ENCODE measurements at regions not wholly inside any gene's neighbourhood (a gene's known extent, or its start where the extent isn't known, plus 50 kb on each side); places are given as distances from the start of the nearest gene placed in this dataset.

DNA sequence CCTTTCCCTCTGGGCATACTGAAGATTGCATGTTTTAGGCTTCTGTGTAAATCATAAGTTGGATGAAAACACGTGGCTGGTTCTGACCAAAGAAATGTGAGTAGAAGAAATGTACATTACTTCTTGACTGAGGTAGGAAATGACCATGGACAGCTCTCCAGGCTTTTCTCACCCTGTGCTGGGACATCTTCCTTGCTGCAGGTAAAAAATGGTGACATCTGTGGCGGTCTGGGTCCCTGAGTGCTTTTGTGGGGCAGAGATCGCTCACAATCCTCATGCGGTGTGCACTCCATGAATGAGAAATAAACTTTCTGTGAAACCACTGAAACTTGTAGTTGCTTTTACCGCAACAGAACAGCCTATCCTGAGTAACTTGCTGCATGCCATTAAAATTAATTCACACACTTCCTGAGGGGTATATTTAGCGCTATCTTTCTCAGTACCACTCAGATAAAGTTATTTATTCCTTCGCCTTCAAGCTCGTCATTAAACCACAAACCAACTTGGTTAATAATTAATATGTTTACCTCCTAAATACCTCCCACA is 730.4 kb downstream of the EFNA5 start:
- no peak for DNase-seq
- no peaks in the 10 kb centered on the region for H3K27me3 Mint-ChIP-seq
- H3K4me1 Mint-ChIP-seq = no peaks in the 10 kb centered on the region
- H3K27ac Mint-ChIP-seq = no peak overlapping the region
- H3K36me3 Mint-ChIP-seq (ENCODE audit: low read depth) = no peaks in the 10 kb centered on the region
- H3K9me3 ChIP-seq (ENCODE audit: control insufficient read depth, low read length, poor library complexity, severe bottlenecking) = no peaks in the 10 kb centered on the region
- ATAC-seq = no peak
- no peak overlapping the region for H3K4me3 Mint-ChIP-seq

DNA sequence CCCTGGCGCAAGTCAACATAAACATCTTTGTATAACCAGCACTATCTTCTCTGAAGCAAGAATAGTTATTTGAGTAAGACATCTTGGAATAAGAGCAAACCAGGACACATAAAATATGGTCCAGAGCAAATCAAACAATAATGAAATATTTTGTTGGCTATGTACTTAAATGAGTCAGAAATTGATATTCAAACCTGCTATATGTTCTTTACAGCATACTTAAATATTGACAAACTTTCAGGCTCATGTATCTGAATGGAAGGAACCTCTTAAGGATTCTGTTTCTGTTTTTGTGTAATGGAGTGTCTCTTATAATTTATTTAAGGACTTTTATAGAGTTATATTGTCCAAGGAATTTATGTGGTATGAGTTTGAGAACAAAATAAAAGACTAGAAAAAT is 747.3 kb downstream of the EFNA5 start:
- DNase-seq = no peak
- Mint-ChIP-seq H3K27me3 (no peaks in the 10 kb centered on the region), H3K4me1 (no peaks in the 10 kb centered on the region), H3K27ac (no peak overlapping the region), H3K4me3 (no peak overlapping the region), H3K36me3 (ENCODE audit: low read depth) (no peaks in the 10 kb centered on the region)
- no peak for ATAC-seq
- H3K9me3 ChIP-seq (ENCODE audit: control insufficient read depth, low read length, poor library complexity, severe bottlenecking) = no peaks in the 10 kb centered on the region

DNA sequence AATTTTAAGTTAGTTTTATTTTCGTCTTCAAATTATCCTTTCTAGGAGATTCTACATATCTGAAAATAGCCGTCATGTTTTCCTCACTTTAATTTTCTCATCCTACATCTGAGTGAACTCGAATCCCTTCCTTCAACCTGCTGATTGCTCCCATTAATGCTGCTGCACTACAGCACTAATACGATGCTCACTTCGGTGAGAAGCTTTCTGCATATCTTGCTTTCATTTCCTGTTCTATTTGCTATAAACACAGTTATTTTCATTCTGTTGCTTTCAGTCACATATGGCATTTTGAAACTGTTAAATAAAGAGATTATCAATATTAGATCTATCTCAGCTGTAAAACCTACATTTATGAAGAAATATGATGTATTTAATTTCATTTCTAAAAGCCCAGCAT is 749.2 kb downstream of the EFNA5 start:
- no peaks in the 10 kb centered on the region for H3K4me1 Mint-ChIP-seq
- H3K27ac Mint-ChIP-seq = no peak overlapping the region
- no peak overlapping the region for H3K4me3 Mint-ChIP-seq
- H3K9me3 ChIP-seq (ENCODE audit: control insufficient read depth, low read length, poor library complexity, severe bottlenecking) = no peaks in the 10 kb centered on the region
- DNase-seq (no peak), ATAC-seq (no peak)
- no peaks in the 10 kb centered on the region for H3K27me3 Mint-ChIP-seq
- H3K36me3 Mint-ChIP-seq (ENCODE audit: low read depth) = no peaks in the 10 kb centered on the region

DNA sequence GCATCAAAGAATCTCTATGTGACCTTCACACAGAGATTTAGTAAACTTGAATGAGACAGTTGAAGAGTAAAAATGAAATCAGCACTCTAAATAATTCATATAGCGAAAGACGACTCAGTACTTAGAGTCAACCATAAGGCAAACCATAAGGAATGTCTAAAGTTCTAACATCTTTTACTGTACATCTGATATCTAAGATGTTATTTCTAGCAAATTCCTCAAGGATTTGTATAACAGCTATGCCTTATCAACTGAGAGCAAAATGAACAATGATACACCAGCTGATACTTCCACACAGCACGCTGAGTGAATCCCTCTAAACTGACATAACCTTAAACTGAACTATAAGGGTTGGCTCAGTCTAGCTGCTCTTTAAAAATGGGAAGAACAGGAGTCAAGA is 760.3 kb downstream of the EFNA5 start:
- H3K9me3 ChIP-seq (ENCODE audit: control insufficient read depth, low read length, poor library complexity, severe bottlenecking) = no peaks in the 10 kb centered on the region
- DNase-seq = no peak
- ATAC-seq = no peak
- Mint-ChIP-seq H3K36me3 (ENCODE audit: low read depth) (no peaks in the 10 kb centered on the region), H3K27me3 (no peaks in the 10 kb centered on the region), H3K4me1 (no peaks in the 10 kb centered on the region), H3K4me3 (no peak overlapping the region), H3K27ac (no peak overlapping the region)

DNA sequence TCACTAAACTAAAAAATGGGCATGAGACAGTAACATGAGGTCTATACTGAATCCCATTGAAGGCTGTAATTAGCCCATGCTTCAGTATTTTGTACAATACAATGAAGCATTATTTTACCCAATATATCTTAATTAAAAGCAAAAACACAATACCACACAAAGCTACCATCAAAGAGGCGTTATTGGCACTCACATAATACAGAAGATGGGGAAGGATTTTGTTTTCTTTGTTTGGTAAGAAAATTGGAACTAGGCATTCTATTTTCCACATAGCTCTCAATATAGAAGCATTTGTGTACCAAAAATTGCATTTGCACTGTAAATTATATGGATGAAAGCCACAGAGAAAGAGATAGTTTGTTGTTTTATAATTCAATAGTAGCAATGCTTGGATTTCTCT is 761.0 kb downstream of the EFNA5 start:
- no peaks in the 10 kb centered on the region for H3K4me1 Mint-ChIP-seq
- no peaks in the 10 kb centered on the region for H3K36me3 Mint-ChIP-seq (ENCODE audit: low read depth)
- H3K9me3 ChIP-seq (ENCODE audit: control insufficient read depth, low read length, poor library complexity, severe bottlenecking) = no peaks in the 10 kb centered on the region
- H3K27ac Mint-ChIP-seq = no peak overlapping the region
- no peak overlapping the region for H3K4me3 Mint-ChIP-seq
- no peaks in the 10 kb centered on the region for H3K27me3 Mint-ChIP-seq
- no peak for ATAC-seq
- DNase-seq = no peak

DNA sequence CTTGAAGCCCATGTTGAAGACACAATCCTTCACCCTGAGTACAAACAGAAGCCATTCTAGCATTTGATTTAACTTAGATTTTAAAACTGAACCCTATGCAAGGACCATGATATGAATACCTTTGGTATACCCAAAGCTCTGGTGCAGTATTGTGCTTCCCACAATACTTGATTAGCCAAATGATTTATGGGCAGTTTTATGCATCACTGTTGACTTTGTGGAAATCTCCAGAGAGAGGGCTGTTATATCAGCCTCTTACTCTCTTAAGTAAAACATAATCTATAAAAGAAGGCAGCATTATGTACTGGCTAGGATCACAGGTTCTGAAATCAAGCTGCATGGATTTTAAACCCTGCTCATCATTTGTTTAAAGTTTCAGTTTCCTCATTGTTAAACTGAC is 762.8 kb downstream of the EFNA5 start:
- Mint-ChIP-seq H3K36me3 (ENCODE audit: low read depth) (no peaks in the 10 kb centered on the region), H3K4me3 (no peak overlapping the region), H3K27ac (no peak overlapping the region), H3K27me3 (no peaks in the 10 kb centered on the region), H3K4me1 (no peaks in the 10 kb centered on the region)
- H3K9me3 ChIP-seq (ENCODE audit: control insufficient read depth, low read length, poor library complexity, severe bottlenecking) = no peaks in the 10 kb centered on the region
- ATAC-seq = no peak
- no peak for DNase-seq

DNA sequence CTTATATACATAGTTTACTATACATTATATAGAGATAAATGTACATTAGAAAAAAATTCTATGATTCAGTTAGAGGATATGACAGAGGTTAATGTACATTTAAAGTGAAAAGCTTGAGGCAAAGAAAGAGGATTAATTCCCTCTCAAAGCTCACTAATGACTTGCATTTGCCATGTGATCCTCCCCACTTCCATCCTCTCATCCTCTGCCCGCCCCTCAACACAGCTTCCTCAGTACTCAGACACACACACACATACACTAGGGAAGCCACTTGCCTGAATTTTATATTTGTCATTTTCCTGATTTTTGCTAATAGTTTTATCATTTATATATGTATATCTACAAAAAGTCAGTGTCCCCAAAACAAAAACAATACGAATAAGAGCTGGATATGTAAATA is 764.5 kb downstream of the EFNA5 start:
- Mint-ChIP-seq H3K4me1 (no peaks in the 10 kb centered on the region), H3K27me3 (no peaks in the 10 kb centered on the region), H3K4me3 (no peak overlapping the region), H3K27ac (no peak overlapping the region), H3K36me3 (ENCODE audit: low read depth) (no peaks in the 10 kb centered on the region)
- no peak for DNase-seq
- ATAC-seq = no peak
- H3K9me3 ChIP-seq (ENCODE audit: control insufficient read depth, low read length, poor library complexity, severe bottlenecking) = no peaks in the 10 kb centered on the region

DNA sequence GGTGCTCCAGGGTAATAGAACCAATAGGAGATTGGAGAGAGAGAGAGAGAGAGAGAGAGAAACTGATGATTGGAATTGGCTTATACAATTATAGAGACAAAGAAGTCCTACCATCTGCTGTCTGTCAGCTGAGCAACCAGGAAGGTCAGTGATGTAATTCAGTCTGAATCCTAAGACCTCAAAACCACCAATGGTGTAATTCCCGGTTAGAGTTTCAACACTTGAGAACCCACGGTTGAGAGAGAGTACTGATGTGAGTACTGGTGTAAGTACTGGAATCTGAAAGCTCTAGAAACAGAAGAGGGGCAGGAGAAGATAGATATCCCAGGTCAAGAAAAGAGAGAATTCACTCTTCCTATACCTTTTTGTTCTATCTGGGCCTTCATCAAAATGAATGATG is 775.8 kb downstream of the EFNA5 start:
- Mint-ChIP-seq H3K27me3 (no peaks in the 10 kb centered on the region), H3K27ac (no peak overlapping the region), H3K4me3 (no peak overlapping the region), H3K36me3 (ENCODE audit: low read depth) (no peaks in the 10 kb centered on the region), H3K4me1 (no peaks in the 10 kb centered on the region)
- no peak for DNase-seq
- H3K9me3 ChIP-seq (ENCODE audit: control insufficient read depth, low read length, poor library complexity, severe bottlenecking) = no peaks in the 10 kb centered on the region
- ATAC-seq = no peak

DNA sequence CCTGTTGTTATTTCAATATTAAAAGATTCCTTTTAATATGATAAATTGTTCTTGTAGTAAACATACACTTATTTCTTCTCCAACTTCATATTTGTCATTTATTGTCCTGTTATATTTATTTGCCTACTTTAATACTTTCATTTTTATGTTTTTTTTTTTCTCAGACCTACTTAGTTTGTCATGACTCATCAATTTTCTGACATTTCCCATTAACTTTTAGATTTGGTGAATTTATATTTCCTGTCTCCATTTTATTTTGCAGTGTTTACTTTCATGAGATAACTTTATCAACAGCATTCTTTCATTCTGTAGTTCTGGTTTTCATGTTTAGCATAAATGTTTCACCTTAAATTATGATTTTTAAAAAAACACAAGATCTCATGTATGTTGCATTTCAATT is 788.7 kb downstream of the EFNA5 start:
- H3K27me3 Mint-ChIP-seq = no peaks in the 10 kb centered on the region
- DNase-seq = no peak

DNA sequence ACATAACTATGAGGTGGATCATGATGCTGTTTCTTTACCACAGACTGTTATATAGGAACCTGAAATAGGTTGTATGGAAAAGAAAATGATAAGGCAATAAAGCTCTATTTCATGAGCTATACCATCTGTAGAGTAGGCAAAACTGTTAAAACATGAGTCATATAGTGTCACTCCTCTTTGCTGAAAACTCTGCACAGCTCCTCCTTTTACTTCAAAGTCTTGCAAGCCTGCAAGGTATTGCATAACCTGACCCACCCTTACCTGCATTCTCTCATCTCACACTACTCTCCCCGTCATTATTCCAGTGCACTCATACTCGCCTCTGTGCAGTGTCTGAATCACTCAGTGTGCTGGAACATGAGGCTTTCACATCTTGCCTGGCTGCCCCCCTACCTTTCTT is 790.1 kb downstream of the EFNA5 start:
- peaks cover 3% of the 10 kb centered on the region for H3K9me3 ChIP-seq (ENCODE audit: control insufficient read depth, low read length, poor library complexity, severe bottlenecking)
- Mint-ChIP-seq H3K4me3 (no peak overlapping the region), H3K36me3 (ENCODE audit: low read depth) (no peaks in the 10 kb centered on the region), H3K4me1 (no peaks in the 10 kb centered on the region), H3K27ac (no peak overlapping the region), H3K27me3 (no peaks in the 10 kb centered on the region)
- DNase-seq = no peak
- no peak for ATAC-seq

More for the DNA sequence above, 788.7 kb downstream of the EFNA5 start:
- H3K9me3 ChIP-seq (ENCODE audit: control insufficient read depth, low read length, poor library complexity, severe bottlenecking) = peaks cover 3% of the 10 kb centered on the region
- no peak for ATAC-seq
- H3K4me1 Mint-ChIP-seq = no peaks in the 10 kb centered on the region
- no peaks in the 10 kb centered on the region for H3K36me3 Mint-ChIP-seq (ENCODE audit: low read depth)
- no peak overlapping the region for H3K4me3 Mint-ChIP-seq
- H3K27ac Mint-ChIP-seq = no peak overlapping the region

DNA sequence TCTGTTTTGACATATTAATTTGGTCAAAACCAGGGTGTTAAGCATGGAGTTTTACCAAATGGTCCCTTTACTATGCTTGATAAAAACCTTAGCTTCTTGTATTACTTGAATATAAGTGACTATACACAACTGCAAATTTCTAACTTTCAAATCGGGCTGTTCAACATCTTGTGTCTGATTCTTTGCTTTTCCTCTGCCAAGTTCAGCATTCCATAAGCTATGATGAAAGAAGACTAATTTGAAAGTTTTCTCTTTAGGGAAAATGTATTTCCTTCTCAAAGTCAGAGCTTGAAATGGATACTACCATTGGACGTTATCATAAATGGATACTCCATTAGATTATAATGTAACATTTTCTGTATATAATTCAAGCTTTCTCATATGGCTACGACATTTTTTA is 792.9 kb downstream of the EFNA5 start:
- Mint-ChIP-seq H3K4me3 (no peak overlapping the region), H3K27me3 (no peaks in the 10 kb centered on the region), H3K36me3 (ENCODE audit: low read depth) (no peaks in the 10 kb centered on the region), H3K27ac (no peak overlapping the region), H3K4me1 (no peaks in the 10 kb centered on the region)
- DNase-seq (no peak), ATAC-seq (no peak)
- no peaks in the 10 kb centered on the region for H3K9me3 ChIP-seq (ENCODE audit: control insufficient read depth, low read length, poor library complexity, severe bottlenecking)

DNA sequence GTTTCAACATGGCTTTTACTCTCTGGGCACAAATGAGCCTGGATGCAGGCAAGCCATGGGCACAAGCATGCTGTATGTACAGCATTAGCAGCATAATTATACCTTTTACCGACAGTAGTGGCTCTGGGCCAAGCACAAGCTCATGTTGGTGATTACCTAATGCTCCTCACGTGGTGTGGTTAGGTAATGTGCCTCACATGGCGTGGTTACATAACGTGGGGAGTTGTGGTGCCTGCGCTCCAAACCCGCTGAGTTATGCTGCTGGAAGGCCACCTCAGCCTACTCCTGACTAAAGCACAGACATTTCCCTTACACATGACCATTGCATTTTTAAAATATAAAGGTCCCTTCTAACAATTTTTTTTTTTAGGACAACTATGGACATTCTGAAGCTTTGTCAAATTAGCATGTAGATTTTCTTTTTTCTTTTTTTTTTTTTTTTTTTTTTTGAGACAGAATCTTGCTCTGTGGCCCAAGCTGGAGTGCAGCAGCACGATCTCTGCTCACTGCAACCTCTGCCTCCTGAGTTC is 794.0 kb downstream of the EFNA5 start:
- DNase-seq = no peak
- Mint-ChIP-seq H3K27ac (no peak overlapping the region), H3K36me3 (ENCODE audit: low read depth) (no peaks in the 10 kb centered on the region), H3K27me3 (no peaks in the 10 kb centered on the region), H3K4me1 (no peaks in the 10 kb centered on the region), H3K4me3 (no peak overlapping the region)
- no peak for ATAC-seq
- no peaks in the 10 kb centered on the region for H3K9me3 ChIP-seq (ENCODE audit: control insufficient read depth, low read length, poor library complexity, severe bottlenecking)

DNA sequence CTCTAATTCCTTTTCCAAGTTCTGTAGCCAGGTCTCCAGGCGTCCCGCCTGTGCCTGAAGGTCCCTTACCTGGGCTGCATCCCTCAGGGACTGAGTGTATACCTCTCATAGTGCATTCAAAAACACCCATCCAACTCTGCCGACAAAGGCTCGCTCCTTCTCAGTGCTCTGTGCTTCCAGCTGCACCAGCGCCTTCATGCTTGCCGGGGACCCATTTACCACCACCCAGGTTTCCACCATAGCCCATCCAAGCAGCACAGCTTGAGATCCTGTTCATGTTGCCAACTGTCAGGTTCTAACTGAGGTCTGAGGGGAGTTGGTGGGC is 794.5 kb downstream of the EFNA5 start:
- H3K4me1 Mint-ChIP-seq = no peaks in the 10 kb centered on the region
- H3K36me3 Mint-ChIP-seq (ENCODE audit: low read depth) = no peaks in the 10 kb centered on the region
- ATAC-seq (no peak), DNase-seq (no peak)
- no peaks in the 10 kb centered on the region for H3K27me3 Mint-ChIP-seq
- no peak overlapping the region for H3K4me3 Mint-ChIP-seq
- H3K27ac Mint-ChIP-seq = no peak overlapping the region
- no peaks in the 10 kb centered on the region for H3K9me3 ChIP-seq (ENCODE audit: control insufficient read depth, low read length, poor library complexity, severe bottlenecking)

DNA sequence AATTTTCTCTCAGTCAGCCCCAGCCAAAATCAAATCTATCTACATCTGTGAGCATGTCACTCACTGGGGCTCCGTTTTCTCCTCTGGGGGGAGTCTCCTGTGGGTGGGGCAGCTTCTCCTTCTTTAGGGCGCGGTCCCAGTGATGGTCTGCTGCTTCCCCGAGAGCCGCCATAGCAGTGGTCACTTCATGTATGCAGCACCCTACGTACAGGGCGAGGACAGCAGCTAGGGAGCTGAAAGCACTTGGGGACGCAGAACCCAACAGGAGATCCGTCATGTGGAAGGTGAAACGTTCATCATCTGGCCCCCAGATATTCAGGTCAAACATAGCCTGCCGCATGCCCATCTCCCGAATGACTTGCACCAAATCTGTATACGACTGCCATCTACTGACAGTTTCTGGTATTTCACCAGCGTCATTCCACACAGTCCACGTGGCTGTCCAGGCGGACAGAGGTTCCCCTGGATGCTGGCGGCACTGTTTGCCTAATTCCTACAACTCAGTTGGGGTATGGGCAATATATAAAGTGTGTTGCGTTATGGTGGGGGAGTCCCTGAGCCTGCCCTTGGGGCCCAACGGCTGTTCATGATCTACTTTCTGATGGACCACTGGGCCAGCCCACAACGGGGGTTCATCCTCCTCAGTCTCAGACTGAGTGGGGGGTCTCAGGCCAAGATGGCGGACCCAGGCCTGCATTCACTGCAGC is 795.0 kb downstream of the EFNA5 start:
- ATAC-seq (no peak), DNase-seq (no peak)
- Mint-ChIP-seq H3K36me3 (ENCODE audit: low read depth) (no peaks in the 10 kb centered on the region), H3K4me1 (no peaks in the 10 kb centered on the region), H3K4me3 (no peak overlapping the region), H3K27me3 (no peaks in the 10 kb centered on the region), H3K27ac (no peak overlapping the region)
- no peaks in the 10 kb centered on the region for H3K9me3 ChIP-seq (ENCODE audit: control insufficient read depth, low read length, poor library complexity, severe bottlenecking)
